Endodermal cell (in vitro differentiated cells): ENCODE measurements at regions not wholly inside any gene's neighbourhood (a gene's known extent, or its start where the extent isn't known, plus 50 kb on each side); places are given as distances from the start of the nearest gene placed in this dataset.

Experiments
- DNase-seq: peaks from one replicate; pipeline ENCODE4 v3.0.0-alpha.2; 2017
- H3K27ac ChIP-seq: 2 replicates; pipeline ENCODE4 v1.5.1; 2013; ENCODE audit warnings: mild to moderate bottlenecking, low read depth, low read length, moderate library complexity
- H3K27me3 ChIP-seq: 2 replicates; pipeline ENCODE4 v1.6.1; 2013; ENCODE audit warnings: mild to moderate bottlenecking, low read length, moderate library complexity; ENCODE audit not compliant: insufficient read depth, control insufficient read depth, poor library complexity, severe bottlenecking
- H3K36me3 ChIP-seq: 2 replicates; pipeline ENCODE4 v1.7.0; 2013; ENCODE audit warnings: mild to moderate bottlenecking, low read length, moderate library complexity; ENCODE audit not compliant: control insufficient read depth, insufficient read depth
- H3K4me1 ChIP-seq: one replicate; pipeline ENCODE4 v1.7.0; 2013; ENCODE audit warnings: low read length; ENCODE audit not compliant: control insufficient read depth, insufficient read depth
- H3K4me3 ChIP-seq: 2 replicates; pipeline ENCODE4 v1.5.1; 2013; ENCODE audit warnings: mild to moderate bottlenecking, low read length, moderate library complexity
- H3K9ac ChIP-seq: 2 replicates; pipeline ENCODE4 v1.6.1; 2013; ENCODE audit warnings: mild to moderate bottlenecking, low read length, moderate library complexity; ENCODE audit not compliant: poor library complexity, severe bottlenecking; ENCODE audit errors: extremely low read depth
- H3K9me3 ChIP-seq: 2 replicates; pipeline ENCODE4 v1.6.1; 2013; ENCODE audit warnings: mild to moderate bottlenecking, low read length, moderate library complexity; ENCODE audit not compliant: control insufficient read depth
- H3K27ac Mint-ChIP-seq: 2 replicates; pipeline ENCODE4 v1.8.0; 2020; ENCODE audit warnings: mixed read lengths
- H3K27me3 Mint-ChIP-seq: 2 replicates; pipeline ENCODE4 v1.8.0; 2021; ENCODE audit warnings: mild to moderate bottlenecking, mixed read lengths; ENCODE audit not compliant: insufficient read depth
- H3K36me3 Mint-ChIP-seq: 2 replicates; pipeline ENCODE4 v1.8.0; 2020; ENCODE audit warnings: low read depth, mixed read lengths
- H3K4me1 Mint-ChIP-seq: 2 replicates; pipeline ENCODE4 v1.8.0; 2020; ENCODE audit warnings: mixed read lengths
- H3K4me3 Mint-ChIP-seq: 2 replicates; pipeline ENCODE4 v1.8.0; 2020; ENCODE audit warnings: mild to moderate bottlenecking, moderate library complexity, mixed read lengths
- H3K9me3 Mint-ChIP-seq: 2 replicates; pipeline ENCODE4 v1.8.0; 2020; ENCODE audit warnings: mild to moderate bottlenecking, mixed read lengths
- CTCF ChIP-seq: fragments of 200-600 bp; sonication (generic); conservative IDR thresholded peaks from 2 replicates; pipeline ENCODE4 v1.5.0; 2021; ENCODE audit warnings: antibody characterized with exemption, mild to moderate bottlenecking
- WGBS, 2 experiments: methylation state at CpG; one replicate each; pipeline versions ENCODE4 v1.1.5 to v1.1.7; 2013; ENCODE audit warnings: missing lambda C conversion rate in 2 of 2, mixed read lengths in 1 of 2; ENCODE audit not compliant: insufficient coverage in 1 of 2, insufficient read length in 1 of 2; 5-methylcytosine and 5-hydroxymethylcytosine counted together

- Mint-ChIP-seq H3K27me3 (no peaks in the 10 kb centered on the region), H3K27ac (no peak overlapping the region), H3K4me1 (peaks cover 17% of the 10 kb centered on the region), H3K9me3 (peaks cover 6% of the 10 kb centered on the region), H3K36me3 (no peaks in the 10 kb centered on the region), H3K4me3 (no peak overlapping the region)
- no peak for TF ChIP-seq CTCF
- H3K4me1 ChIP-seq = peaks cover 4% of the 10 kb centered on the region
- no peak overlapping the region for H3K27ac ChIP-seq
- H3K27me3 ChIP-seq = no peaks in the 10 kb centered on the region
- H3K9me3 ChIP-seq = peaks cover 2% of the 10 kb centered on the region
- H3K4me3 ChIP-seq = no peak overlapping the region
- no peaks in the 10 kb centered on the region for H3K36me3 ChIP-seq
- WGBS, 2 experiments = 71 to 88% methylated on average over 1 to 4 of the region's 4 CpGs
- peak; percentile 24 for DNase-seq
- no peak overlapping the region for H3K9ac ChIP-seq
Measured at GRCh38 chr10:3877211-3878000, 92.4 kb upstream of the KLF6 start.

- Histone ChIP-seq H3K36me3 (no peaks in the 10 kb centered on the region), H3K9me3 (no peaks in the 10 kb centered on the region), H3K27me3 (no peaks in the 10 kb centered on the region), H3K9ac (no peak overlapping the region), H3K4me3 (no peak overlapping the region), H3K27ac (no peak overlapping the region), H3K4me1 (peaks cover 4% of the 10 kb centered on the region)
- Mint-ChIP-seq H3K27me3 (no peaks in the 10 kb centered on the region), H3K4me3 (no peak overlapping the region), H3K36me3 (no peaks in the 10 kb centered on the region), H3K9me3 (no peaks in the 10 kb centered on the region), H3K4me1 (peaks cover 21% of the 10 kb centered on the region), H3K27ac (no peak overlapping the region)
- no peak for TF ChIP-seq CTCF
- WGBS, 2 experiments = 59 to 85% methylated on average over 3 to 8 of the region's 8 CpGs
- peak; percentile 34 for DNase-seq
Measured at GRCh38 chr10:3876350-3876962, 91.4 kb upstream of the KLF6 start.

GRCh38 chr10:3875842-3876235 is 90.8 kb upstream of the KLF6 start:
- TF ChIP-seq CTCF = no peak
- H3K36me3 Mint-ChIP-seq = no peaks in the 10 kb centered on the region
- Histone ChIP-seq H3K4me1 (peaks cover 4% of the 10 kb centered on the region), H3K9me3 (no peaks in the 10 kb centered on the region), H3K9ac (no peak overlapping the region), H3K27me3 (no peaks in the 10 kb centered on the region), H3K27ac (no peak overlapping the region), H3K36me3 (no peaks in the 10 kb centered on the region), H3K4me3 (no peak overlapping the region)
- peaks cover 23% of the 10 kb centered on the region for H3K4me1 Mint-ChIP-seq
- H3K27ac Mint-ChIP-seq = no peak overlapping the region
- H3K4me3 Mint-ChIP-seq = no peak overlapping the region
- no peaks in the 10 kb centered on the region for H3K9me3 Mint-ChIP-seq
- H3K27me3 Mint-ChIP-seq = no peaks in the 10 kb centered on the region
- peak; percentile 34 for DNase-seq
- 87 to 90% methylated on average over 3 of the region's 3 CpGs for WGBS, 2 experiments
